ENCODE measurements at regions not wholly inside any gene's neighbourhood (a gene's known extent, or its start where the extent isn't known, plus 50 kb on each side); places are given as distances from the start of the nearest gene placed in this dataset.

GRCh38 chrX:39324233-39324930 is 523.1 kb downstream of the MID1IP1 start:
- no peak overlapping the region for H3K4me3 ChIP-seq
- H3K4me1 ChIP-seq, result no peaks in the 10 kb centered on the region
- ATAC-seq (no peak), DNase-seq (no peak)
- peaks cover 0 to 42% (median 0%) of the 10 kb centered on the region in 7 donors for H3K27me3 ChIP-seq
- intact Hi-C loops (cut with DNase I), result no loop called here
- no peaks in the 10 kb centered on the region for H3K9me3 ChIP-seq
- H3K27ac ChIP-seq, result no peak overlapping the region
- WGBS, 2 donors, result 50 to 66% methylated on average over 2 of the region's 2 CpGs
- no peaks in the 10 kb centered on the region for H3K36me3 ChIP-seq
- TF ChIP-seq CTCF (IDR thresholded peaks at IDR 0.05), result no peak

- H3K4me1 ChIP-seq, result no peaks in the 10 kb centered on the region
- H3K4me3 ChIP-seq, result no peak overlapping the region
- H3K9me3 ChIP-seq, result no peaks in the 10 kb centered on the region
- H3K27me3 ChIP-seq, result peaks cover 0 to 53% (median 0%) of the 10 kb centered on the region in 7 donors
- intact Hi-C loops (cut with DNase I), result no loop called here
- H3K36me3 ChIP-seq, result no peaks in the 10 kb centered on the region
- DNase-seq (no peak), ATAC-seq (no peak)
- 92% methylated on average over 7 of the region's 7 CpGs for WGBS, 2 donors
- TF ChIP-seq CTCF (IDR thresholded peaks at IDR 0.05), result no peak
- H3K27ac ChIP-seq, result no peak overlapping the region
Measured at GRCh38 chrX:39327255-39327654, 526.0 kb downstream of the MID1IP1 start.

- Histone ChIP-seq H3K4me1 (no peaks in the 10 kb centered on the region), H3K9me3 (no peaks in the 10 kb centered on the region), H3K36me3 (no peaks in the 10 kb centered on the region), H3K27me3 (peaks cover 0 to 49% (median 0%) of the 10 kb centered on the region in 7 donors), H3K27ac (no peak overlapping the region), H3K4me3 (no peak overlapping the region)
- 80 to 89% methylated on average over 1 of the region's 1 CpG for WGBS, 2 donors
- intact Hi-C loops (cut with DNase I), result no loop called here
- no peak for DNase-seq
- ATAC-seq, result no peak
- TF ChIP-seq CTCF (IDR thresholded peaks at IDR 0.05), result no peak
Measured at GRCh38 chrX:39327705-39328104, 526.4 kb downstream of the MID1IP1 start.

GRCh38 chrX:39328661-39329060 is 527.4 kb downstream of the MID1IP1 start:
- no peak for TF ChIP-seq CTCF (IDR thresholded peaks at IDR 0.05)
- peaks cover 0 to 42% (median 0%) of the 10 kb centered on the region in 7 donors for H3K27me3 ChIP-seq
- H3K9me3 ChIP-seq, result peaks cover 0 to 3% (median 0%) of the 10 kb centered on the region in 11 donors
- H3K36me3 ChIP-seq, result no peaks in the 10 kb centered on the region
- no peak overlapping the region for H3K4me3 ChIP-seq
- intact Hi-C loops (cut with DNase I), result no loop called here
- no peak overlapping the region for H3K27ac ChIP-seq
- 96 to 99% methylated on average over 4 of the region's 4 CpGs for WGBS, 2 donors
- H3K4me1 ChIP-seq, result no peaks in the 10 kb centered on the region
- DNase-seq, result no peak
- no peak for ATAC-seq

All from heart right ventricle (tissue), 16 donors.